Coronary artery (tissue), 2 donors: ENCODE measurements at regions not wholly inside any gene's neighbourhood (a gene's known extent, or its start where the extent isn't known, plus 50 kb on each side); places are given as distances from the start of the nearest gene placed in this dataset.
"Not testable (repeated sequence)": the region's sequence is repeated elsewhere in the genome, so short reads cannot be mapped to it uniquely, and the experiment has no call there.

Experiments
- DNase-seq: peaks from one replicate; pipeline ENCODE4 v3.0.0-alpha.2; 2017; ENCODE audit warnings: low spot score
- H3K27ac ChIP-seq, 2 donors: fragments of 200-600 bp; sonication (generic); one replicate each; pipeline ENCODE4 v1.5.1; 2016 to 2019
- H3K4me3 ChIP-seq: fragments of 200-600 bp; sonication (generic); 2 replicates; pipeline ENCODE4 v1.5.1; 2016; ENCODE audit warnings: mild to moderate bottlenecking, moderate library complexity
- CTCF ChIP-seq: fragments of 200-600 bp; sonication (generic); IDR thresholded peaks from one replicate; pipeline ENCODE4 v1.5.1; 2019; ENCODE audit warnings: antibody characterized with exemption

- TF ChIP-seq CTCF = no peak
Observed at GRCh38 chr13:37510441-37510840, 88.1 kb downstream of the POSTN start.

GRCh38 chr13:37505531-37505930 lies 93.0 kb downstream of the POSTN start:
- no peak for TF ChIP-seq CTCF
- no peak for DNase-seq
- Histone ChIP-seq H3K27ac (no peak overlapping the region), H3K4me3 (no peak overlapping the region)

More at GRCh38 chr13:37510441-37510840, 88.1 kb downstream of the POSTN start:
- no peak for DNase-seq
- H3K27ac ChIP-seq = no peak overlapping the region
- H3K4me3 ChIP-seq = no peak overlapping the region

- no peak overlapping the region for H3K27ac ChIP-seq
- no peak overlapping the region for H3K4me3 ChIP-seq
- no peak for TF ChIP-seq CTCF
- DNase-seq = no peak
Observed at GRCh38 chr13:37504251-37504650, 94.3 kb downstream of the POSTN start.

- Histone ChIP-seq H3K4me3 (no peak overlapping the region), H3K27ac (no peak overlapping the region)
- TF ChIP-seq CTCF = no peak
- DNase-seq = no peak
Observed at GRCh38 chr13:37503287-37503686, 95.3 kb downstream of the POSTN start.

GRCh38 chr13:37502303-37502993 lies 96.1 kb downstream of the POSTN start:
- DNase-seq, H3K4me3 ChIP-seq, H3K27ac ChIP-seq: not testable (repeated sequence)

GRCh38 chr13:37501187-37501586 lies 97.4 kb downstream of the POSTN start:
- H3K4me3 ChIP-seq = no peak overlapping the region
- DNase-seq = no peak
- TF ChIP-seq CTCF = no peak
- no peak overlapping the region for H3K27ac ChIP-seq

GRCh38 chr13:37495046-37495445 lies 103.5 kb downstream of the POSTN start:
- H3K4me3 ChIP-seq = no peak overlapping the region
- no peak overlapping the region for H3K27ac ChIP-seq
- DNase-seq = no peak
- no peak for TF ChIP-seq CTCF
